HG03135 (cell line): ENCODE measurements at regions not wholly inside any gene's neighbourhood (a gene's known extent, or its start where the extent isn't known, plus 50 kb on each side); places are given as distances from the start of the nearest gene placed in this dataset.
"Not testable (repeated sequence)": the region's sequence is repeated elsewhere in the genome, so short reads cannot be mapped to it uniquely, and the experiment has no call there.

Experiments used
- ATAC-seq: cut with Tn5 transposase; IDR thresholded peaks from one replicate; pipeline ENCODE4 v1.9.1; 2021; ENCODE audit warnings: mild to moderate bottlenecking, moderate library complexity; ENCODE audit not compliant: unreplicated experiment

DNA sequence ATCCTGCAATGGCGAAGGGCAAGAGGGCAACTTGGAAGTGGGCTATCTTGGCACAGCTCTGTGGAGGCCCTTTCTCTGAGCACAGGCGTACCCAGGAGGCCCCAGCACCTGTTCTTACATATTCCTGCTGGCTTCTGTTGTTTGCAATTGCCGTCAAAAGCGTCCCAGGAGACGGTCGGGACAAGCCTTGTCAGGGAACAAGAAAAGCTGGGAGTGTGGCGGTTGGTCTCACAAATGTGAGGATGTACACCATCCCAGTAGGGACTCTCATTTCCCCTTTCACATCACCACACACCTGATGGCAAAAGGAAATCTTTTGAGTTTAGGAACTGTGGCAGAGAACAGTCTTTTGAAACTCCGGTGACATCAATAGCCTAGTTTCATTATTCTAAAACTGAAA is 94.7 kb upstream of the EFEMP1 start:
- no peak for ATAC-seq

DNA sequence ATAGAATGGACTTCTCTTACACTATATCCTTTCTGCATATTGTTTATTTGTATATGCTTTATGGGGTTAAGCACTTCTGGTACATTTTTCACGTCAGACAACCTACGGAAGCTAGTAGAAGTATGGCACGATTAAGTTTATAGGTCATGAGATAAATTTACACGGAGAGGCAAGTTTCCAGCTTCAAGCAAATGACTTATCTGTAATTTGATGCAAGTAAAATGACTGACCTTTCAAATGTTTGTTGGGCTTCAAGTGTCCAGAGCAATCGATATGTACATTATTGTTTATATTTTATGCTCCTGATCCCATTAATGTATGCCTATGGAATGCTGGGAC is 97.5 kb upstream of the EFEMP1 start:
- ATAC-seq: no peak

DNA sequence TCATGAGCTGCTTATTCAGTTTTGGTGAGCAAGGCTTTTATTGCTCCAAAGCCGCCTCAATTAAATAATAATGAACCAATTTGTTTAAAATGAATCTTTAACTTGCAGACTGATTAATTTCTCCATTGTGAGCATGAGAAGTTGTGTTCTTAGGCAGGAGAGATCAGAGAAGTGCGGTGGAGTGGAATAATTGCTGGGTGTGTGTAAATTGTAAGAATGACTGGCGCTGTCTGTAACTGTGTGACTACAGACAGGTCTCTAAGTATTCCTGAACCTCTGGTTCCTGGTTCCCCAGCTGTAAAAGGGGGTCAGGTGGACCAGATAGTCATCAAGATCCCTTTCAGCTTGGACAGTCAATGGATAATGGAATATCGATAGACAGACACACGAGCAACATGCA is 98.0 kb upstream of the EFEMP1 start:
- no peak for ATAC-seq

DNA sequence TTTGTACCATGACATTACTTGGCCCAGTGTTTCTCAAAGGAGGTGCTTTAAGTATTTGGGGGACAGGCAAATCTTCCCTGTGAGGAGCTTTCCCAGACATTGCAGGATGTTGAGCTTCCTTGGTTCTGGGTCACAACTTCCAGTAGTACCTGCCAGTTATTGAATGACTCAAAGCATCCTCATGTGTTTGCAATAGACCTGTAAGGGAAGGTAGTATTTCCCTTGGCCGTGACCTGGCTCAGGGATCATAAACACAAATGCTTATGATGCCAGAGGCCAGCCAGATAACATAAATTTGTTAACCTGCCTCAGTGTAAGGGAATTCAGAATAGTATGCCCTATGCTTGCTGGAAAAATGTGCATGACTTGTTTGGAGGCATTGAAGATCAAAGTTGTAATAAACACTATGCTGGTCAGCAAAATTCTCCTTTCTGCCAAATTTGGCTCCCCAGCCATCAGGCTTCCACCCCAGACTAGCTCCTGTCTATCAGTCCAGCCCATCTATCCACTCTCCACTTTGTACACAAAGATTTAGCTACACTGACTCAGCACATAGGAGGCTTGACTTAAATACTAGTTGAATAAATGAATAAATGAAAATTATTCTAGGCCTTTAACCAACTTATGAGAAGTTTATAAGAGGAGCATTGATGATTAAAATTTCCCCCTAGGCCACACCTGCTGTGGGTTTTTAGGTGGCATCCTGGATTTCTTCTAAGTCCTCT is 102.0 kb upstream of the EFEMP1 start:
- no peak for ATAC-seq

DNA sequence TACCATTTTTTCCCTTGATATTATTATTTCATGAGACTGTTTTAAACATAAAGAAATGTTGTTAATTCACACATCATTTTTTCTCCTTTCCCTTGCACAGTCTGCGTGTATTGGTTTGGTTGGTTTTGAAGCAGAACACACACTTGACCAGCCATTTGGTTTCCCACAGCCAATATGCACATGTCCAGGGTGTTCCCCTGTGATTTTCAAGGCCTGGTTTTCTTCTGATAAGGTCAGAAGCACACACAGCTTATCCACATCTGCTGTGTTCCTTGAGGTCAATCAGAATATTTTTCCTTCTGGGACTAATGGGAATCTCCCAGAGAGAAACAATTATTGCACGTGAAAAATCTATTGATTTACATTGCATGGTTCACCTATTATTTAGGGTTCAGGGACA is 103.2 kb upstream of the EFEMP1 start:
- no peak for ATAC-seq

DNA sequence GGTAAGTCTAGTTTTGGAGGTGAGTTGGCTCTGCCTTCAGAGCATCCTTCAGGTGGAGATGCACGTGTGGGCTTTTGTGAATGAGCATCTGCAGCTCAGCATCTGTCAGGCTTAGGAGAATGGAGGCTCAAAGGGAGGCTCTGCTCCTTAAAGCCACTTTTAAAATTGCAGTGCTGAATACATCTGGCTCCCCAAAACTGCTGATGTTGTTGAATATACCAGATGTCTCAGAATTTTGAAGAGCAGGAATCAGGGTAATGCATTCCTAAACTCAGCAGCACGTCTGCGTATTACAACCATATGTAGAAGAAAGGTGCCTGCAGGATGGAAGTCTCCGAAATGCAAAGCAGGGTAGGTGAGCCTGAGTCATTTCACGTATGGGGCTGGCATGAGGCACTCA is 106.5 kb upstream of the EFEMP1 start:
- no peak for ATAC-seq

DNA sequence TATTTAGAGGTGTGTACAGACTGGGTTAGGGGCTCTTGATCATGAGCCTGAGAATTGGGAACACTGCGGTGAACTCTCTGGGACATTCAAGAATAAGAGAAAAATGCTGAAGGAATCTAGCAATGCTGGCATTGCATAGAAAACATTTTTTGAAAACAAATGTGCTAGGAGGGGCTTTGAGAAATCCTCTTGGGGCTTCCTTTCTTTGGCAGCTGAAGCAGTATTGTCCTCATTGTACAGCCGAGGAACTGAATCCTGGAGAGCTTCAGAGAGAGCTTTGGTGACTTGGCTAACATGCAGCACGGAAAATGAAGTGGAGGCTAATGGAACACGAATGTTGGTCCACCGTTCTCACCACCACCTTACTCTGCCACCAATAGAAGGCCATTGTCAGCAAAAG is 107.3 kb upstream of the EFEMP1 start:
- no peak for ATAC-seq

DNA sequence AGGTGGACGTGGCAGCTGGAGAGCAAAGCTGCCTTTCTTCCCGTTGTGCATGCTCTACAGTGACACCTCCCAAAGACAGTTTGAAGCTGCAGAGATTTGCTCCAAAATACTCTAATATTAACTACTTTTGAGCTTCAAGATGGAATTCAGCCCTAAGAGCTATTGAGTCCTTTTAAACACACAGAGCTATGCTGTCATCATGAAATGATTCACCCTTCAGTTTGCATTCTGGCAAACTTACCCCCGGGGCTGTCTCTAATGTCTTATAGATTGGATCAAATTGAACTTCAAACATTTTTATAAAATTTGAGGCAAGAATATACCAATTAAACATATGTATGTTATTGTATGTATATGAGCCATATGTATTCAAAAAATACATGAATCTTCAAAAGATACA is 110.7 kb upstream of the EFEMP1 start:
- ATAC-seq: no peak

DNA sequence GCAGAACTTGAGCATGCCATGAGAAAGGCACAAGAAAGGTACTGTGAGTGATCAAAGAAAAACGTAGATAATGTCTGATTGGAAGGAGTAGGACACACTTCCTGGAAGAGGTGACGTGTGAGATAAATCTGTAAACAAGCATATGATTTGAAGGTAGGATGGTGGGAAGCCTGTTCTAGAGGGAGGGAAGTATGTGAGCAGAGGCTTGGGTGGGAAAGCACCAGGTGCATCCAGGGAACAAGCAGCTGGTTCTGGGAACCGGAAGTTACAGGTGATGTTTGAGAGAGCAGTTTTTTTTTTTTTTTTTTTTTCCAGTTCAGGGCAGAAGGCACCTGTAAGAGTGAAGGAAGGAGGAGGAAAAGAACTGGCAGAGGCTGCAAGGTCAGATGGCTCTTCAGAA is 116.6 kb upstream of the EFEMP1 start:
- no peak for ATAC-seq

DNA sequence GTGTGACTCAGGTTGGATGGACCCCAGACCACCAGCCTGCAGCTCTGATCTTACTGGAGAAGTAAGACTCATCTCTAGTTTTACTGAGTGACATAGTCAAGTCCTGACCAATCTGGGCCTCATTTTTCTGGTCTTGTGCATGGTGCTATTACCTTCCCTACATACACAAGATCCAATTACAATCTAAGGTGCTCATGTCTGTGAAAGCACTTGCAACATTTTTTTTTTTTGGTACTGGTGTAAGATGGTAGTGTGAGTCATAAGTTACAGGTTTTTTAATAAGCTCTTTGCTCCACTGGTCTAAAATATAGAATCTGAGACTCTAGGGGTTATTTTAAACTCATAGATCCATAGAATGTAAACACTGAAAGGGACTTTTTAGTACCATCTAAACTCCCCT is 117.3 kb upstream of the EFEMP1 start:
- no peak for ATAC-seq

DNA sequence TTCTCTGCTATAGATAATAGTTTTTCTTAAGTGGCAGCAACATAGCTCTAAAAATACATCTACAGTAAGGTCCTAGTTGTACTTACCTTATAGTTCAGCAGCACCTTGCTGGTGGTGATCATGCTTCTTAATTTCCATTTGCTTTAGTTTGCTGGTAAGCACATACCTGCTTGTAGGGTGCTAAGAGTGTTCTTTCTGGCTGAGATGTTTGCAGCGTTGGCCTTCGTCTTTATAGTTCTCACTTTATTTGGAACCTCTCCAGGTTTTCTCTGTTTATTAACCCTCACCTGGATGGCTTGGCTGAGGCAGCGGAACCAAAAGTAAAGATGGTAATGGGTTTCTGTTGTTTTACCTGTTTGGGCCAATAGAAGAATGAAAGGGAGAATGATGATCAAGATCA is 123.6 kb upstream of the EFEMP1 start:
- no peak for ATAC-seq

DNA sequence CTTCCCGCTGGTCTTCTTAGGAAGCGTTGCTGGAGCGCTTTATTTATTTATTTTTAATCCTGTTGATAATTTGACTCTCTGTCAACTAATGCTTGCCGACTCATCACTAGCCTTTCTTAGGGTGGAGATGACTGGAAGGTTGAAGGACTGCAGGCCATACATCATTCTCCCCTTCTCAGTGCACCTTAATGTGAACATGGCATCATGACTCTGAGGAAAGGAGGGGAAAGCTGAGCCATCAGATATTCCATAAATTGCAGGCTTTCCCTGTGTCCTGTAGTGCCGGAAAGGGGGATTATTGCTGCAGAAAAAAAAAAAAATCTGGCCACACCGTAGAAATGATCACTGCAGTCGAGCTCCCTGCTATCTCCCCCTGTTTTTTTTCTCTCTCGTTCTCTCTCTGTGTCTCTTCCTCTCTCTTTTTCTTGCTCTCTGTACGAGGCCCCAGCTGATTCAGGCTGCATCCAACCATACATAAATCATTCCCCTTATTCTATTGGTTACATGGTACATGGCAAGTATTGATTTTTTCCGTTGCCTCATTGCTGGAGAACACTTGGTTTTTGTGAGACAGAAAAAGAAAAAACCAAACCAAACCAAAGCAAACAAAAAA is 125.8 kb upstream of the EFEMP1 start:
- no peak for ATAC-seq

DNA sequence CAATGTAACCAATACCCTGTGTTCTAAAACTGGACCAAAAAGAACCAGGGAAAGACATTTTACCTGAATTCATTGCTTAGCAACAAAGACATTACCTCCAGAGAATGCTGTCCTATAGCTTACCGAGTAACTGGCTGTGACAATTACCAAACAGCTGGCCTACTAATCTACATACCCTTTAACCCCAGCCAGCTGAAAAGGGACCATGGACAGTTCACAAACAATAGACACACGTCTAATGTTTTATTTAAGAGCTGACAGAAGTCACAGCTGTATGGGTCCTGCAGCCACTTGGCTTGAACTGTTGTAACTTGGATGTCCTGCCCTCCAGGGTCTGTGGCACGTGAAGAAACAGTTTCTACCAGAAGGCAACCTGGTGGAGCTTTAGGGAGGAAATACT is 130.1 kb upstream of the EFEMP1 start:
- ATAC-seq: no peak

DNA sequence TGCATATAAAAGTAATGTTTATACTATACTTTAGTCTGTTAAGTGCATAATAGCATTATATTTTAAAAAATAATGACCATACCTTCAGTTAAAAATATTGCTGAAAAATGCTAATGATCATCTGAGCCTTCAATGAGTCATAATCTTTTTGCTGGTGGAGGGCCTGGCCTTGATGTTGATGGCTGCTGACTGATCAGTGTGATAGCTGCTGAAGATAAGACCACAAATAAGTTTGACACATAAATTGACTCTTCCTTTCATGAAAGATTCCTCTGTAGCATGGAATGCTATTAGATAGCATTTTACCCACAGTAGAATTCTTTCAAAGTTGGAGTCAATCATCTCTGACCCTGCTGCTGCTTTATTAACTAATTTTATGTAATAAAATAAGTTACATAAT is 128.4 kb upstream of the CCDC85A start:
- ATAC-seq: no peak

DNA sequence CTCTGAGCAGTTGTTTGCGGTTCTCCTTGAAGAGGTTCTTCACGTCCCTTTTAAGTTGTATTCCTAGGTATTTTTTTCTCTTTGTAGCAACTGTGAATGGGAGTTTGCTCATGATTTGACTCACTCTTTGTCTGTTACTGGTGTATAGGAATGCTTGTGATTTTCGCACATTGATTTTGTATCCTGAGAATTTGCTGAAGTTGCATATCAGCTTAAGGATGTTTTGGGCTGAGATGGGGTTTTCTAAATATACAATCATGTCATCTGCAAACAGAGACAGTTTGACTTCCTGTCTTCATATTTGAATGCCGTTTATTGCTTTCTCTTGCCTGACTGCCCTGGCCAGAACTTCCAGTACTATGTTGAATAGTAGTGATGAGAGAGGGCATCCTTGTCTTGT is 122.5 kb upstream of the CCDC85A start:
- not testable (repeated sequence) for ATAC-seq

DNA sequence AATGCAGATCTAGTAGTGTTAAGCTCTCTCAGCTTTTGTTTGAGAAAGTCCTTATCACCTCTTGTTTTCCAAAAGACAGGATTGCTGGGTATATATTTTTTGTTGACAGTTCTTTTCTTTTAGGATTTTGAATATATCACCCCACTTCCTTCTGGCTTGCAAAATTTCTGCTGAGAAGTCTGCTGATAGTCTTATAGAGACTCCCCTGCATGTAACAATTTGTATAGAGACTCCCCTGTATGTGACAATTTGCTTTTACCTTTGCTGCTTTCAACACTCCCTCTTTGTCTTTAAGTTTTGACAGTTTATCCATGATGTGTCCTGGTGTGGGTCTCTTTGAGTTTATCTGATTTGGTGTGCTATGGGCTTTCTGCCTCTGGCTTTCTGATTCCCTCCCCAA is 115.0 kb upstream of the CCDC85A start:
- ATAC-seq: no peak

DNA sequence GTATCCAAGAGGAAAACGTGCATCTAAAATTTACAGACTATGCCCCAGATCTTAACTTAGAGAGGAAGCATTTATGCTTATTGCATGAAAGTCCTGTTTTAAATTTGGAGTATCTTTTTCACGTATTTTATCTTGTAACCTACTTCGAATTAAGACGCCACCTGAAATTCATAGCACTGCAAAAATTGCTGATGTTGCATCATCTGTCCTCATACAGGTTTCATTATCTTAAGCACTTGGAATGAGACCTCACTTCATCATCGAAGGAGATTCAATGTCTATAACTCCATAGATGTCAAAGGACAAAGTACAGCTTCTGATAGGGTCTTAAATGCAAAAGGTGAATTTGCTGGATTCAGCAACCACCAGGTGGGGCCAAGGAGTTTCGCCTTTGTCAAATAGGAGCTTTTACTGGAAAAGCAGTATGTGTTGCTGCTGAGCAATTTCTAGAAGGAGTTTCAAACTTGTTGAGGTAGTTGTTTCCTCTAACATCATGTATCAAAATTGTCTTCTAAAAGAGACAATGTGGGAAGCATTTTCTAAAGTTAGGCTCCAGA is 106.4 kb upstream of the CCDC85A start:
- no peak for ATAC-seq

DNA sequence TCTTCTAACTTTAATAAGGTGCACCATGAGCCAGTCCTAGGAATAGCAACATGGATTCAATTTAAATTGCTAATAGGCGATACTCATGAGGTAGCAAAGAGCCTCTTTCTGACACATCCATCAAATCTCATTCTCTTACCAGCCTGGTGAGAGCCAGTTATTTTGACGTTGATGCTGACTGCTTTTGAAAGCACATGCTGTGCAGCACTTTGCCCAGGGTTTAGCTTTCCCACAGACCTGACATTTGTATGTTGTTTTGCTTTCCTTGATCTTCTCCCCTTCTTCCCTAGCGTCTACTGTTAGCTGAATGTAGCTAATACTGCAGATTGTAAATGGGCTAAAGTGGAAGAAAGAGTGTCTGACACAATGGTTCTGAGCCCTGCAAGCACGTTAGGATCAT is 101.1 kb upstream of the CCDC85A start:
- ATAC-seq: no peak

DNA sequence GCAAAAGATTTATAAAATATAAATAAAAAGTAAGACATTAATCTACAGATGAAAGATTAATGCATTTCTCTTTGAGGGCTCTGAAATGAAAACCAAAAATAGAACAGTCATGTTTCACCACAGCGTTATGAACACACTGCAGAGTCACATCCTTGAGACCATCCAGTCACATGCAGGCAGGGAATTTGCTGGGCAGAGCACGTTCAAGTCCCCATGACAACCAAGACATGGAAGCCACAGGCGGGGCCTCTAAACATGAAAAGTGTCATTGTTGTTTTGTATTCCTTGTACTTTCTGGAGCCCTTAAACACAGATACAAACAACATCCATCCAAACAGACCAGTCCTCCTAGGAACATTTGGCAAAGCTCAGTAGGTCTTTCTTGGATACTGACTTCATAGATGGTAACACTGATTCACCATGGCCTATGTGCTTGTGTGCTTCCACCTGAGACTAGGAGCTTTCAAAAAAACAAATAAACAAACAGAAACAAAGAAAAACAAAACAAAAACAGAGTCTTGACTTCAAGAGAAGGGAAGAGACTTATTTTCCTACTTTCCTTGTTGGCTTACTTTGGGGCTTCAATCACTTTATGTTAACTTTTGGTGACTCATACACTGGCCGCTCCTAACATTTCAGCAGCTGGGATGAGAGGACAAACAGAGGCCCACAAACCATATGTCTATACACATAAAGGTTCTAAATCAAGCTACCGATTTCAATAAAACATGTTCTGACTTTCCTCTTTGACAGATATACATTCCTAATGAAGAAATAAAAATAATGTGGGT is 99.5 kb upstream of the CCDC85A start:
- ATAC-seq: no peak

DNA sequence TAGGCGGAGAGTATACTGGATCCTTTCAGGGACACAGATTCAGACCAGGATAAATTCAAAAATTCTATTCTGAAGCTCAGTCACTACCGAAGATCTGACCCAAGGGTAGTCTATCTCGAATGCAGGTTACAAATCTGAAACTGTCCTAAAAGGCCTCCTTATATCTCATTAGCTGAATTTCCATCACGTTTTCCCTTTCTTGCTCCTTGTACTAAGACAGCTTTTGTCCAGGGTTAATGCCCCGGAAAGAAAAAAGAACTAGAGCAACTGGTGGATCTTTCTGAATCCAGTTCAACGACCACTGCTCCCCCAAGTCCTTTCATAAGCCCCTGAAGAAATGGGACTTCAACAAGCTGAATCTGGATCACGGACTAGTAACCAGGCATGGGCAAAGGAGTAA is 97.5 kb upstream of the CCDC85A start:
- no peak for ATAC-seq

DNA sequence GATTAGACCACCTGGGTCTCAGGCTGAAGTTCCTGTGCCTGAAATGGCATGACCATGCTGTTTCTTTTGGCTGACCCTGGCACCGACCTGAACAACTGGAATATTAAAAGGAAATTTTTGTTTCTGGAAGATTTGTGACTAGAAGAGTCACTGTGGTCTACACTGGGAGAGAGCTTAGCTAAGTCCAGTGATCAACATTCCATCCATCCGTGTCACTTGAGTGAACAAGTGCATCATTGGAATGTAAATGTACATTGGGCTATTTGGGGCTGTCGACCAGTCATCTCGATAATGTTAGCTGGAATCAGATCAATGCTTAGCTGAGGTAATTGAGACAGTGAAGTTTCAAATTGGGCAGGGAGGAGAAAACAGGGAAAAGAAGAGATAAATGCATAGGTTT is 95.4 kb upstream of the CCDC85A start:
- no peak for ATAC-seq

DNA sequence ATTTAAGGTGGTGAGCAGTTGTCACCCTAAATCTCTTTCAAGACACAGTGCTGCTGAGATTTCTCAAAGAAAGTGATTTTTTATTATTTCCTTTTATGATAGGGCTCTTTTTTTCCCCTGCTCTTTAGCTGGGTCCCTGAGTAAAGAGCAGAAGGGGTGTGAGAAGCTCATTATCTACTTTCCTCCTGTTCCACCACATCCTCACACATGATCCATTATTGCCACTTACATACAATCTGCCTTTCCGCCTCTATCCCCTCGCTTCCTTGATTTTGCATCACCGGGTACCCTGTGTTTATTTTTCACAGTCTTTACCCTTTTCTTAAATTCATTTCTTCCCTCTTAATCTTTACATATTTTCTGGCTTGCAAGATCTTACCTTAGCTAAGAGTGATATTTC is 93.9 kb upstream of the CCDC85A start:
- no peak for ATAC-seq
